HT-29 (cell line): ENCODE measurements at regions not wholly inside any gene's neighbourhood (a gene's known extent, or its start where the extent isn't known, plus 50 kb on each side); places are given as distances from the start of the nearest gene placed in this dataset.
"Not testable (repeated sequence)": the region's sequence is repeated elsewhere in the genome, so short reads cannot be mapped to it uniquely, and the experiment has no call there.

Source experiments
- DNase-seq: peaks from one replicate; pipeline ENCODE4 v3.0.0-alpha.2; 2015; ENCODE audit warnings: low spot score

GRCh38 chr3:185306286-185306685 is 52.4 kb upstream of the EHHADH start:
- DNase-seq: not testable (repeated sequence)

- no peak for DNase-seq
Measured at GRCh38 chr3:185306847-185307246, 53.0 kb upstream of the EHHADH start.

- DNase-seq: peak; percentile 85
Measured at GRCh38 chr3:185308126-185308754, 54.4 kb upstream of the EHHADH start.

- DNase-seq: no peak
Measured at GRCh38 chr3:185309302-185309701, 53.6 kb upstream of the MAP3K13 start.

- DNase-seq: no peak
Measured at GRCh38 chr3:185309795-185310194, 53.1 kb upstream of the MAP3K13 start.

GRCh38 chr3:185311991-185312390 is 50.9 kb upstream of the MAP3K13 start:
- no peak for DNase-seq
